ENCODE measurements at regions not wholly inside any gene's neighbourhood (a gene's known extent, or its start where the extent isn't known, plus 50 kb on each side); places are given as distances from the start of the nearest gene placed in this dataset.

DNA sequence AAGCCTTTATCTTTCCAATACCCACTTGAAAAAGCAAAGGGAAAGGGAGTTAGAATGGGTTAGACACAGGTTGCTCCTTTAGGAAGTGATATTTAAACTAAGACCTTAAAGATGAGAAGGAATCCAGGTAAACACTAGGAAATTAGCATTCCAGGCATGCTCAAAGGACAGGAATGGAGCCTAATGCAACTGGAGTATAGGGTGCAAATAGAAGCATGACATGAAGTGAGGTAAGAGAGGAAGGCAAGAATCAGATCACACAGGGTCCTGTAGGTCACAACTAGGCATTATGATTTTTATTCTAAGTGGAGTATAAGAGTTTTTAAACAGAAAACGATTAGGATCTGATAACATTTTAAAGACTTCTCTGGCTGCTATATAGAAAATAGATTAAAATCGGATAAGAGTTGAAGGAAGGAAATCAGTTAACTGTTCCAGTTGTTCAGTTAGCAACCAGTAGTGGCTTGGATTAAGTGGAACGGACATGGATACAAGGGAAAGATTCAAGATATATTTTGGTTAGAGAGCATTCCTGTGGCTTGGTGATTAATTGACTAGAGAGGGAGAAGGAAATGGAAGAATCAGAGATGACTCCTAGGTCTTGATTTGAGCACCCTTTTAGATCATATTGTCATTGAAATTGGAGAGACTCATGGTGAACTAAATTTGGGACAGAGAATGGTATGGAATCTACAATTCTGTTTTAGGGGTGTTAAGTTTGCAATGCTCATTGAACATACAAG, 95.9 kb downstream of the FBXO4 start:
- Histone ChIP-seq H3K9me3 (ENCODE audit: control insufficient read depth in 2 of 3, low read length in 3 of 3) (no peaks in the 10 kb centered on the region), H3K4me3 (ENCODE audit: low read length) (no peak overlapping the region), H3K4me1 (ENCODE audit: control insufficient read depth in 2 of 2, insufficient read depth in 2 of 2, low read length in 2 of 2) (no peaks in the 10 kb centered on the region), H3K27me3 (ENCODE audit: control insufficient read depth in 2 of 2, insufficient read depth in 2 of 2, low read length in 2 of 2) (no peaks in the 10 kb centered on the region), H3K36me3 (ENCODE audit: control insufficient read depth in 2 of 3, insufficient read depth in 3 of 3, low read length in 3 of 3) (no peaks in the 10 kb centered on the region), H3K27ac (ENCODE audit: low read depth, low read length) (no peak overlapping the region)
- Mint-ChIP-seq H3K27ac (no peak overlapping the region), H3K4me3 (no peak overlapping the region), H3K36me3 (peaks cover 0 to 4% (median 0%) of the 10 kb centered on the region in 5 donors), H3K9me3 (peaks cover 0 to 13% (median 3%) of the 10 kb centered on the region in 11 donors), H3K27me3 (peaks cover 13 to 34% (median 20%) of the 10 kb centered on the region in 5 donors), H3K4me1 (peaks cover 0 to 1% (median 0%) of the 10 kb centered on the region in 7 donors)
- ATAC-seq (no peak), DNase-seq (no peak)
- CTCF ChIA-PET, result no interaction called here
- POLR2A ChIA-PET, result no interaction called here
- intact Hi-C loops (cut with micrococcal nuclease), result no loop called here

DNA sequence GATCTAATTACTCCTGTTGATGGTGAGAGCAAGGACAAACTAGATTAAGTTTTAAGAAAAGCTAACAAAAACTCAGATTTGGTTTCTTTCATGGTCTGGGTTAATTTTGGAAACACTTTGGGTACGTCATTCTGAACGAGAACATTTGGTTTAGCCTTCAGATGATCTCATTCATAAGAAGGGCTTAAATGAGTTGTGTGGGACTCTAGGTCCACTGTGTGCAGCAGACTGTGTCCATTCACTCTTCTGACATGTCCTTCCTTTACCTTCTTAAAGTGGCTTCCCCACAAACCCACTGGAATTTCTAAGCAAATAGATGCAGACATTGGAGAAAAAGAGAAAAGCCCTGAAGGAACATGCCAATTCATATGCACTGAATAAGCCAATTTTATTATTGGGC, 96.8 kb downstream of the FBXO4 start:
- H3K27me3 ChIP-seq (ENCODE audit: control insufficient read depth in 2 of 2, insufficient read depth in 2 of 2, low read length in 2 of 2), result no peaks in the 10 kb centered on the region
- no peak for ATAC-seq
- Mint-ChIP-seq H3K4me1 (peaks cover 0 to 1% (median 0%) of the 10 kb centered on the region in 7 donors), H3K9me3 (peaks cover 0 to 13% (median 3%) of the 10 kb centered on the region in 11 donors), H3K4me3 (no peak overlapping the region), H3K27me3 (peaks cover 15 to 37% (median 20%) of the 10 kb centered on the region in 5 donors), H3K36me3 (peaks cover 0 to 4% (median 0%) of the 10 kb centered on the region in 5 donors), H3K27ac (no peak overlapping the region)
- CTCF ChIA-PET, result no interaction called here
- POLR2A ChIA-PET, result no interaction called here
- intact Hi-C loops (cut with micrococcal nuclease), result no loop called here
- DNase-seq, result no peak
- H3K4me3 ChIP-seq (ENCODE audit: low read length), result no peak overlapping the region
- no peaks in the 10 kb centered on the region for H3K4me1 ChIP-seq (ENCODE audit: control insufficient read depth in 2 of 2, insufficient read depth in 2 of 2, low read length in 2 of 2)
- H3K36me3 ChIP-seq (ENCODE audit: control insufficient read depth in 2 of 3, insufficient read depth in 3 of 3, low read length in 3 of 3), result no peaks in the 10 kb centered on the region
- H3K27ac ChIP-seq (ENCODE audit: low read depth, low read length), result no peak overlapping the region
- H3K9me3 ChIP-seq (ENCODE audit: control insufficient read depth in 2 of 3, low read length in 3 of 3), result no peaks in the 10 kb centered on the region

DNA sequence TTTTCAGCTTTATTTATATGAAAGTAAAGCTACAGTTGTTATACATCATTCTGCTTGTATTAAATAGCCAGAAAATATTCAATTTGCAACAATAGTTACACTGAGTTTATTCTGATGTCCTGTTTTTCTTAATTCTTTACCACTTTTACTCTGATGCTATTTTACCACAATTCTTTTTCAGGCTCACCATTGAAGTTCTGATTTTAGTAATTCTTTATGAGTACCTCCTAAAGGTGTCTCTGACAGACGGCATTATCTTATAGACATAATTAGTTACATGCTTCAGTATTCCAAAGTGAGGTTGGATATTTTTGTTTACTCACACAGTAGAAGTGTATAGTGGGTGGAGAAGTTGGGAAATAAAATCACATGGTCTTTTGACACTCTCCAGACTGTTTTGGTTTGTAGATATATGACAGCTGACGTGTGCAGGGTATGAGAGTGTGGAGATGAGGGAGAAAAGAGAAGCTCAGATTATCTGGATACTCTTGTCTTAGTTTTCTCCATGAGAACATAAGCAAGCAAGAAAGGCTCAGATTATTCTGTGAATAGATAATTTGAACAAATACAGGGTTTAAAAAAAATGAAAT, 97.4 kb downstream of the FBXO4 start:
- DNase-seq (no peak), ATAC-seq (no peak)
- Mint-ChIP-seq H3K4me3 (no peak overlapping the region), H3K9me3 (peaks cover 0 to 13% (median 3%) of the 10 kb centered on the region in 11 donors), H3K4me1 (peaks cover 0 to 1% (median 0%) of the 10 kb centered on the region in 7 donors), H3K27ac (no peak overlapping the region), H3K36me3 (peaks cover 0 to 4% (median 0%) of the 10 kb centered on the region in 5 donors), H3K27me3 (peaks cover 15 to 42% (median 19%) of the 10 kb centered on the region in 5 donors)
- ChIA-PET POLR2A (no interaction called here), CTCF (no interaction called here)
- Histone ChIP-seq H3K4me3 (ENCODE audit: low read length) (no peak overlapping the region), H3K9me3 (ENCODE audit: control insufficient read depth in 2 of 3, low read length in 3 of 3) (no peaks in the 10 kb centered on the region), H3K4me1 (ENCODE audit: control insufficient read depth in 2 of 2, insufficient read depth in 2 of 2, low read length in 2 of 2) (no peaks in the 10 kb centered on the region), H3K27me3 (ENCODE audit: control insufficient read depth in 2 of 2, insufficient read depth in 2 of 2, low read length in 2 of 2) (no peaks in the 10 kb centered on the region), H3K27ac (ENCODE audit: low read depth, low read length) (no peak overlapping the region), H3K36me3 (ENCODE audit: control insufficient read depth in 2 of 3, insufficient read depth in 3 of 3, low read length in 3 of 3) (no peaks in the 10 kb centered on the region)
- intact Hi-C loops (cut with micrococcal nuclease), result no loop called here

DNA sequence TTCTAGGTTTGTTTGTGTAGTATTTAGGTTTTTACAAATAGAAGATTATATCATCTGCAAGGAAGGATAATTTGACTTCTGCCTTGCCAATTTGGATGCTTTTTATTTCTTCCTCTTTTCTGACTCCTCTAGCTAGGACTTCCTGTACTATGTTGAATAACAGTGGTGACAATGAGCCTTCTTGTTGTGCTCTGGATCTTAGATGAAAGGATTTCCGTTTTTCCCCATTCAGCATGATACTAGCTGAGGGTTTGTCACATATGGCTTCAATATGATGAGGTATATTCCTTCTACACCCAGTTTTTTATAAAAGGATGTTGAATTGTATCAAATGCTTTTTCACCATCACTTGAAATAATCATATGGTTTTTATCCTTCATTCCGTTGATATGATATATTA, 101.4 kb downstream of the FBXO4 start:
- ChIA-PET CTCF (no interaction called here), POLR2A (no interaction called here)
- Mint-ChIP-seq H3K9me3 (peaks cover 0 to 20% (median 3%) of the 10 kb centered on the region in 11 donors), H3K27ac (no peak overlapping the region), H3K27me3 (peaks cover 12 to 44% (median 31%) of the 10 kb centered on the region in 5 donors), H3K4me3 (no peak overlapping the region), H3K36me3 (peaks cover 0 to 4% (median 0%) of the 10 kb centered on the region in 5 donors), H3K4me1 (peaks cover 0 to 1% (median 0%) of the 10 kb centered on the region in 7 donors)
- no peak for ATAC-seq
- intact Hi-C loops (cut with micrococcal nuclease), result no loop called here
- Histone ChIP-seq H3K27me3 (ENCODE audit: control insufficient read depth in 2 of 2, insufficient read depth in 2 of 2, low read length in 2 of 2) (no peaks in the 10 kb centered on the region), H3K4me1 (ENCODE audit: control insufficient read depth in 2 of 2, insufficient read depth in 2 of 2, low read length in 2 of 2) (no peaks in the 10 kb centered on the region), H3K4me3 (ENCODE audit: low read length) (no peak overlapping the region), H3K9me3 (ENCODE audit: control insufficient read depth in 2 of 3, low read length in 3 of 3) (no peaks in the 10 kb centered on the region), H3K36me3 (ENCODE audit: control insufficient read depth in 2 of 3, insufficient read depth in 3 of 3, low read length in 3 of 3) (no peaks in the 10 kb centered on the region), H3K27ac (ENCODE audit: low read depth, low read length) (no peak overlapping the region)
- no peak for DNase-seq

DNA sequence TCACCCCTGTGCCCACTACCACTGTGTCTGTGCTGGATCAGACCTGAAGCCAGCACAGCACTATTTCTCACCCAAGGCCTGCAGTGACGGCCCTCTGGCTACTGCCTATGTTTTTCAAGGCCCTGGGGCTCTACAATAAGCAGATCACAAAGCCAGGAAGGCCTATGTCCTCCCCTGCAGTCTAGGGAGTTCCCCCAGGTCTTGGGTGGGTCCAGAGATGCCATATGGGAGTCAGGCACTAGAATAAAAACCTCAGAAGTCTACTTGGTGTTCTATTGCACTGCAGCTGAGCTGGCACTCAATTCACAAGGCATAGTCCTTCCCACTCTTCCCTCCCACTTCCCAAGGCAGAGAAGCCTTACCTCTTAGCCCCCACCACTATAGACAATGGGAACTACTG, 107.1 kb downstream of the FBXO4 start:
- no peak overlapping the region for H3K27ac Mint-ChIP-seq
- no peak for ATAC-seq
- Histone ChIP-seq H3K36me3 (ENCODE audit: control insufficient read depth in 2 of 3, insufficient read depth in 3 of 3, low read length in 3 of 3) (no peaks in the 10 kb centered on the region), H3K4me3 (ENCODE audit: low read length) (no peak overlapping the region), H3K4me1 (ENCODE audit: control insufficient read depth in 2 of 2, insufficient read depth in 2 of 2, low read length in 2 of 2) (no peaks in the 10 kb centered on the region), H3K27me3 (ENCODE audit: control insufficient read depth in 2 of 2, insufficient read depth in 2 of 2, low read length in 2 of 2) (no peaks in the 10 kb centered on the region), H3K27ac (ENCODE audit: low read depth, low read length) (no peak overlapping the region), H3K9me3 (ENCODE audit: control insufficient read depth in 2 of 3, low read length in 3 of 3) (no peaks in the 10 kb centered on the region)
- peaks cover 10 to 44% (median 32%) of the 10 kb centered on the region in 5 donors for H3K27me3 Mint-ChIP-seq
- intact Hi-C loops (cut with micrococcal nuclease), result no loop called here
- H3K36me3 Mint-ChIP-seq, result no peaks in the 10 kb centered on the region
- no peak for DNase-seq
- ChIA-PET POLR2A (no interaction called here), CTCF (no interaction called here)
- peaks cover 0 to 8% (median 0%) of the 10 kb centered on the region in 11 donors for H3K9me3 Mint-ChIP-seq
- H3K4me1 Mint-ChIP-seq, result no peaks in the 10 kb centered on the region
- H3K4me3 Mint-ChIP-seq, result no peak overlapping the region

DNA sequence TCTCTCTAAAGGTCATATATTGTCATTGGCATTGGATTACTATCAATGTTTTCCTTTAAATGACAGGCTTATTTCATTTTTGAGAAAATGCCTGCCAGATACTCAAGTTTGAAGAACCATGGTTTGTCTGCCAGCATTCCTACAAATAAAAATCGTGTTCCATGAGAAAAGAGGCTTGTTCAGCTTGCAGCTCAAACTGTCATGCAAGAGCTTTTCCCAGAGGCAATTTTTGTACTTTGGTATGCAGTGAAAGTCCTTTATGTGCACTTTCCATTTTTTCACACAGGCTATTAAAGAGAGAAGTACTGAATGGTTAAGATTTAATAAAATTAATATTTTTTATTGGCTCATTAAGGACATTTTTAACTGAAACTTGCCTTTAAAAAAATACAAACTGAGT, 110.4 kb downstream of the FBXO4 start:
- no peaks in the 10 kb centered on the region for H3K4me1 ChIP-seq (ENCODE audit: control insufficient read depth in 2 of 2, insufficient read depth in 2 of 2, low read length in 2 of 2)
- H3K27ac ChIP-seq (ENCODE audit: low read depth, low read length), result no peak overlapping the region
- H3K36me3 Mint-ChIP-seq, result no peaks in the 10 kb centered on the region
- H3K4me3 Mint-ChIP-seq, result no peak overlapping the region
- ChIA-PET CTCF (no interaction called here), POLR2A (no interaction called here)
- H3K27me3 Mint-ChIP-seq, result peaks cover 9 to 47% (median 23%) of the 10 kb centered on the region in 5 donors
- H3K9me3 Mint-ChIP-seq, result peaks cover 0 to 3% (median 0%) of the 10 kb centered on the region in 11 donors
- ATAC-seq, result no peak
- H3K4me1 Mint-ChIP-seq, result no peaks in the 10 kb centered on the region
- H3K4me3 ChIP-seq (ENCODE audit: low read length), result no peak overlapping the region
- H3K27me3 ChIP-seq (ENCODE audit: control insufficient read depth in 2 of 2, insufficient read depth in 2 of 2, low read length in 2 of 2), result no peaks in the 10 kb centered on the region
- no peaks in the 10 kb centered on the region for H3K36me3 ChIP-seq (ENCODE audit: control insufficient read depth in 2 of 3, insufficient read depth in 3 of 3, low read length in 3 of 3)
- intact Hi-C loops (cut with micrococcal nuclease), result no loop called here
- no peaks in the 10 kb centered on the region for H3K9me3 ChIP-seq (ENCODE audit: control insufficient read depth in 2 of 3, low read length in 3 of 3)
- H3K27ac Mint-ChIP-seq, result no peak overlapping the region
- no peak for DNase-seq

DNA sequence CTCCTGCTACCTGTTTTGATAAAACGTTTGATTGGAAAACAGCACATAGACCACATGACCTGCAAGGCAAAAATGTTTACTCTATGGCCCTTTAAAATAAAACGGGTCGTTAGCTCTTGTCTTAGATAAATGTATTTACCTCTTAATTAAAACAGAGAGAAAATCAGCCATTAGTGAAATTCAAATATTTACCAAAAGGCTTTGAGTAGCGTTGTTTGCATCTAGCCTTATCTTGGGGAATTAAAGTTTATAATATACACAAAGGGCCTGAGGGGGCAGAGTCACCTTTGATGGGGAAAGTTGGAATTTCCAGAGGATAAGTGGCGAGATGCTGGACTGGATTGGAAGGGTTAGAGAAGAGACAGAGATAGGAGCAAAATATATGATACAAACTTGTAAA, 111.3 kb downstream of the FBXO4 start:
- Mint-ChIP-seq H3K36me3 (no peaks in the 10 kb centered on the region), H3K27ac (no peak overlapping the region), H3K4me1 (no peaks in the 10 kb centered on the region), H3K4me3 (no peak overlapping the region), H3K9me3 (peaks cover 0 to 3% (median 0%) of the 10 kb centered on the region in 11 donors), H3K27me3 (peaks cover 9 to 51% (median 25%) of the 10 kb centered on the region in 5 donors)
- POLR2A ChIA-PET, result no interaction called here
- Histone ChIP-seq H3K36me3 (ENCODE audit: control insufficient read depth in 2 of 3, insufficient read depth in 3 of 3, low read length in 3 of 3) (no peaks in the 10 kb centered on the region), H3K4me3 (ENCODE audit: low read length) (no peak overlapping the region), H3K9me3 (ENCODE audit: control insufficient read depth in 2 of 3, low read length in 3 of 3) (no peaks in the 10 kb centered on the region), H3K27me3 (ENCODE audit: control insufficient read depth in 2 of 2, insufficient read depth in 2 of 2, low read length in 2 of 2) (no peaks in the 10 kb centered on the region), H3K27ac (ENCODE audit: low read depth, low read length) (no peak overlapping the region), H3K4me1 (ENCODE audit: control insufficient read depth in 2 of 2, insufficient read depth in 2 of 2, low read length in 2 of 2) (no peaks in the 10 kb centered on the region)
- DNase-seq (no peak), ATAC-seq (no peak)
- intact Hi-C loops (cut with micrococcal nuclease), result no loop called here
- CTCF ChIA-PET, result no interaction called here
